HCT116 (cell line): ENCODE measurements at regions not wholly inside any gene's neighbourhood (a gene's known extent, or its start where the extent isn't known, plus 50 kb on each side); places are given as distances from the start of the nearest gene placed in this dataset.

Experiments used
- ATF3 ChIP-seq: IDR thresholded peaks from 2 replicates; pipeline ENCODE4 v1.6.1; 2012
- CTCF ChIP-seq, 3 experiments: fragments of 200-600 bp in 1 of 3; sonication (generic) in 1 of 3; IDR thresholded peaks in 2 of 3; conservative IDR thresholded peaks in 1 of 3; 2 replicates each; pipeline ENCODE4 v1.5.1; 2012 to 2017; ENCODE audit warnings: low read depth in 2 of 3, low read length in 2 of 3, antibody characterized with exemption in 1 of 3, borderline replicate concordance in 1 of 3, control low read depth in 1 of 3, mild to moderate bottlenecking in 1 of 3, mixed read lengths in 1 of 3, mixed run types in 1 of 3, moderate library complexity in 1 of 3; ENCODE audit not compliant: insufficient read depth in 1 of 3
- EZH2 ChIP-seq: fragments of 200-600 bp; sonication (generic); IDR thresholded peaks from 2 replicates; pipeline ENCODE4 v1.6.1; 2017; ENCODE audit warnings: antibody characterized with exemption, mixed run types
- EZH2phosphoT487 ChIP-seq: fragments of 200-600 bp; IDR thresholded peaks from 2 replicates; pipeline ENCODE4 v1.6.1; 2018; ENCODE audit warnings: antibody characterized with exemption, borderline replicate concordance
- POLR2A ChIP-seq: IDR thresholded peaks from 2 replicates; pipeline ENCODE4 v1.7.0; 2011; ENCODE audit warnings: borderline replicate concordance; ENCODE audit not compliant: insufficient read depth, insufficient read length; ENCODE audit errors: extremely low read depth
- POLR2AphosphoS5 ChIP-seq: IDR thresholded peaks from 2 replicates; pipeline ENCODE4 v1.6.1; 2011; ENCODE audit warnings: mild to moderate bottlenecking, low read depth, low read length, moderate library complexity
- SP1 ChIP-seq: IDR thresholded peaks from 2 replicates; pipeline ENCODE4 v1.6.1; 2012; ENCODE audit warnings: low read depth
- SRF ChIP-seq: IDR thresholded peaks from 2 replicates; pipeline ENCODE4 v1.6.1; 2012; ENCODE audit warnings: low read depth
- YY1 ChIP-seq: IDR thresholded peaks from 2 replicates; pipeline ENCODE4 v1.6.1; 2011; ENCODE audit warnings: low read length, low read depth, moderate library complexity, mild to moderate bottlenecking; ENCODE audit not compliant: insufficient replicate concordance; ENCODE audit errors: extremely low read depth
- ZBTB33 ChIP-seq: IDR thresholded peaks from 2 replicates; pipeline ENCODE4 v1.6.1; 2011; ENCODE audit warnings: mild to moderate bottlenecking, low read length, moderate library complexity; ENCODE audit not compliant: insufficient replicate concordance; ENCODE audit errors: extremely low read depth
- ZFX ChIP-seq: fragments of 450-650 bp; IDR thresholded peaks from 2 replicates; pipeline ENCODE4 v1.6.1; 2017

GRCh38 chr12:75704208-75704607, 192.8 kb upstream of the KRR1 start:
- TF ChIP-seq CTCF (IDR thresholded peaks at IDR 0.05 in 2 of 3, conservative IDR thresholded peaks at IDR 0.05 in 1 of 3; ENCODE audit: borderline replicate concordance in 1 of 3, insufficient read depth in 1 of 3, low read depth in 2 of 3, low read length in 2 of 3) (no peak), POLR2A (no peak), ATF3 (no peak), POLR2AphosphoS5 (no peak), EZH2phosphoT487 (no peak), EZH2 (no peak), YY1 (no peak), ZFX (no peak), SRF (no peak), SP1 (peak; percentile 57), ZBTB33 (no peak)
